GM12878 (cell line): ENCODE measurements at regions not wholly inside any gene's neighbourhood (a gene's known extent, or its start where the extent isn't known, plus 50 kb on each side); places are given as distances from the start of the nearest gene placed in this dataset.

Source experiments
- ATAC-seq: fragments of 200-7000 bp; cut with Tn5 transposase; 3 replicates; pipeline ENCODE4 v1.9.1; 2020; ENCODE audit warnings: mild to moderate bottlenecking, moderate library complexity
- BruUV-seq: library from RNA; stranded (reverse); fragments of 400-500 nt; replicated peaks from 2 replicates; lab custom pipeline; 2021; lab: Mats Ljungman, UMichigan
- CTCF ChIA-PET: fragments of 300-600 bp; sonication (Branson Sonifier 250); formaldehyde crosslinking; extraction: SDS; loops from one replicate; lab custom pipeline; 2021; ENCODE audit warnings: inconsistent platforms; lab: Yijun Ruan, JAX
- POLR2A ChIA-PET: fragments of 350-600 bp; formaldehyde crosslinking; extraction: SDS; loops from one replicate; lab custom pipeline; 2021; ENCODE audit warnings: inconsistent platforms; lab: Charles Lee
- RAD21 ChIA-PET: fragments of 300-600 bp; sonication (Branson Sonifier 250); formaldehyde crosslinking; loops from one replicate; lab custom pipeline; 2023; ENCODE audit warnings: antibody characterized with exemption; ENCODE audit not compliant: unreplicated experiment; lab: Charles Lee
- SMC1A ChIA-PET: fragments of 300-600 bp; sonication (Branson Sonifier 250); formaldehyde crosslinking; loops from one replicate; lab custom pipeline; 2023; ENCODE audit not compliant: unreplicated experiment, uncharacterized antibody; lab: Charles Lee
- DNase-seq: peaks from one replicate; pipeline ENCODE4 v3.0.0-alpha.2; 2011; ENCODE audit warnings: low read depth, low spot score
- FAIRE-seq: peaks from 3 replicates; lab custom pipeline; 2011; peaks lifted over from hg19 to GRCh38; lab: Jason Lieb, UNC
- H2AFZ ChIP-seq: 2 replicates; pipeline ENCODE4 v1.6.0; 2011; ENCODE audit warnings: low read depth, low read length, control low read depth; ENCODE audit not compliant: control insufficient read depth
- H3K27ac ChIP-seq: 2 replicates; pipeline ENCODE4 v1.5.1; 2011; ENCODE audit warnings: control low read depth; ENCODE audit not compliant: control insufficient read depth, insufficient read depth
- H3K27me3 ChIP-seq, 2 experiments: replicated peaks in 1 of 2; 2 replicates each; pipeline versions ENCODE4 v1.6.0 to v1.6.1; 2011; ENCODE audit warnings: low read length in 1 of 2; ENCODE audit not compliant: control insufficient read depth in 2 of 2, insufficient read depth in 2 of 2
- H3K36me3 ChIP-seq, 2 experiments: 2 replicates each; pipeline ENCODE4 v1.5.1; 2011; ENCODE audit warnings: low read length in 1 of 2; ENCODE audit not compliant: control insufficient read depth in 2 of 2, insufficient read depth in 2 of 2
- H3K4me1 ChIP-seq: 2 replicates; pipeline ENCODE4 v1.6.1; 2011; ENCODE audit warnings: mild to moderate bottlenecking, low read length, moderate library complexity, mixed read lengths; ENCODE audit not compliant: control insufficient read depth, insufficient read depth
- H3K4me2 ChIP-seq: 2 replicates; pipeline ENCODE4 v1.6.0; 2011; ENCODE audit warnings: control low read depth; ENCODE audit not compliant: control insufficient read depth, insufficient read depth
- H3K4me3 ChIP-seq: fragments of 200-600 bp; sonication (generic); 2 replicates; pipeline ENCODE4 v1.5.1; 2016
- H3K79me2 ChIP-seq: 2 replicates; pipeline ENCODE4 v1.6.0; 2011; ENCODE audit warnings: low read length; ENCODE audit not compliant: control insufficient read depth, insufficient read depth
- H3K9ac ChIP-seq: 2 replicates; pipeline ENCODE4 v1.8.0; 2011; ENCODE audit warnings: low read length, control low read depth, mixed read lengths; ENCODE audit not compliant: control insufficient read depth, insufficient read depth
- H3K9me3 ChIP-seq: replicated peaks from 3 replicates; pipeline ENCODE4 v1.5.1; 2011; ENCODE audit warnings: mild to moderate bottlenecking, low read length; ENCODE audit not compliant: control insufficient read depth, insufficient read depth
- H4K20me1 ChIP-seq: 2 replicates; pipeline ENCODE4 v1.6.0; 2011; ENCODE audit not compliant: control insufficient read depth, insufficient read depth
- ATF7 ChIP-seq: fragments of 450-650 bp; IDR thresholded peaks from 2 replicates; pipeline ENCODE4 v1.6.1; 2016; ENCODE audit warnings: low read depth, mild to moderate bottlenecking
- BCL3 ChIP-seq: IDR thresholded peaks from 2 replicates; pipeline ENCODE4 v1.6.1; 2011; ENCODE audit warnings: borderline replicate concordance, low read depth, mild to moderate bottlenecking, moderate library complexity, low read length; ENCODE audit not compliant: insufficient read depth, poor library complexity, severe bottlenecking
- CREB1 ChIP-seq: IDR thresholded peaks from 2 replicates; pipeline ENCODE4 v1.6.1; 2012; ENCODE audit warnings: low read depth, mild to moderate bottlenecking, inconsistent platforms
- DPF2 ChIP-seq: fragments of 450-650 bp; IDR thresholded peaks from 2 replicates; pipeline ENCODE4 v1.6.1; 2017; ENCODE audit warnings: mild to moderate bottlenecking
- IRF3 ChIP-seq: fragments of 450-650 bp; IDR thresholded peaks from 2 replicates; pipeline ENCODE4 v1.6.1; 2014; ENCODE audit warnings: mild to moderate bottlenecking
- KAT2A ChIP-seq: conservative IDR thresholded peaks from 2 replicates; pipeline ENCODE4 v1.6.1; 2011; ENCODE audit warnings: low read depth, low read length; ENCODE audit not compliant: control insufficient read depth
- MAX ChIP-seq: IDR thresholded peaks from 2 replicates; pipeline ENCODE4 v1.6.1; 2012; ENCODE audit warnings: low read depth, low read length, improper control_type of control experiment
- ZBTB11 ChIP-seq: fragments of 450-650 bp; formaldehyde crosslinking; IDR thresholded peaks from 2 replicates; pipeline ENCODE4 v1.5.0; 2022; ENCODE audit warnings: mild to moderate bottlenecking, missing genetic modification characterization
- ZBTB4 ChIP-seq: fragments of 450-650 bp; formaldehyde crosslinking; IDR thresholded peaks from 2 replicates; pipeline ENCODE4 v1.4.0; 2022; ENCODE audit warnings: mild to moderate bottlenecking, moderate library complexity
- ZSCAN29 ChIP-seq: fragments of 450-650 bp; IDR thresholded peaks from 2 replicates; pipeline ENCODE4 v1.6.1; 2017; ENCODE audit warnings: mild to moderate bottlenecking, moderate library complexity
- in situ Hi-C: fragments of 300-500 bp; cut with MboI; formaldehyde crosslinking; loops from 9 replicates; pipeline ENCODE4 v1.14.3; 2018; ENCODE audit warnings: mixed read lengths
- intact Hi-C: fragments of 100-400 bp; cut with micrococcal nuclease; formaldehyde crosslinking; loops from one replicate; pipeline ENCODE4 v1.14.2; 2022; ENCODE audit not compliant: unreplicated experiment

- ChIA-PET POLR2A (no interaction called here), RAD21 (no interaction called here), CTCF (interaction anchor here (1.1 kb wide), 1 partner anchor 104 kb away, joined by 4 read pairs; no protein-coding TSS in a partner anchor), SMC1A (no interaction called here)
- Histone ChIP-seq H3K27me3 (no peaks in the 10 kb centered on the region), H3K79me2 (no peaks in the 10 kb centered on the region), H2AFZ (no peak overlapping the region), H3K9me3 (no peaks in the 10 kb centered on the region; the same call in 2 of the 3 replicates), H3K27ac (no peak overlapping the region), H3K4me2 (no peak overlapping the region), H4K20me1 (no peaks in the 10 kb centered on the region), H3K4me3 (no peak overlapping the region), H3K36me3 (no peaks in the 10 kb centered on the region), H3K4me1 (no peaks in the 10 kb centered on the region), H3K9ac (no peak overlapping the region)
- TF ChIP-seq CREB1 (no peak), MAX (no peak), ATF7 (no peak), DPF2 (no peak), BCL3 (no peak), ZBTB11 (CRISPR knock-in tag) (no peak), IRF3 (no peak), ZSCAN29 (no peak), KAT2A (no peak), ZBTB4 (CRISPR knock-in tag) (no peak)
- ATAC-seq (no peak), DNase-seq (no peak), FAIRE-seq (no peak)
- in situ Hi-C loops (no loop called here), intact Hi-C loops (no loop called here)
- no TSS peak for BruUV-seq
Measured at GRCh38 chr2:186405842-186406241, 80.2 kb upstream of the ZC3H15 start.
